Nephron progenitor cell (in vitro differentiated cells): ENCODE measurements at regions not wholly inside any gene's neighbourhood (a gene's known extent, or its start where the extent isn't known, plus 50 kb on each side); places are given as distances from the start of the nearest gene placed in this dataset.

ENCODE experiments used
- DNase-seq: peaks from one replicate; pipeline ENCODE4 v3.0.0; 2021
- H3K27ac Mint-ChIP-seq: 2 replicates; pipeline ENCODE4 v1.8.0; 2021; ENCODE audit warnings: mild to moderate bottlenecking, moderate library complexity, mixed read lengths
- H3K27me3 Mint-ChIP-seq: 2 replicates; pipeline ENCODE4 v1.8.0; 2021; ENCODE audit warnings: mild to moderate bottlenecking, low read depth, mixed read lengths; ENCODE audit not compliant: poor library complexity
- H3K36me3 Mint-ChIP-seq: 2 replicates; pipeline ENCODE4 v1.8.0; 2021; ENCODE audit warnings: low read depth, mixed read lengths
- H3K4me1 Mint-ChIP-seq: 2 replicates; pipeline ENCODE4 v1.8.0; 2021; ENCODE audit warnings: mixed read lengths
- H3K4me3 Mint-ChIP-seq: 2 replicates; pipeline ENCODE4 v1.8.0; 2021; ENCODE audit warnings: mild to moderate bottlenecking, moderate library complexity, mixed read lengths
- H3K9me3 Mint-ChIP-seq: 2 replicates; pipeline ENCODE4 v1.8.0; 2021; ENCODE audit warnings: mild to moderate bottlenecking, moderate library complexity, mixed read lengths
- TF ChIP-seq, protein P1 (sequence below): fragments of 200-600 bp; sonication (generic); IDR thresholded peaks from 2 replicates; pipeline ENCODE4 v1.5.0; 2021; ENCODE audit warnings: antibody characterized with exemption

DNA sequence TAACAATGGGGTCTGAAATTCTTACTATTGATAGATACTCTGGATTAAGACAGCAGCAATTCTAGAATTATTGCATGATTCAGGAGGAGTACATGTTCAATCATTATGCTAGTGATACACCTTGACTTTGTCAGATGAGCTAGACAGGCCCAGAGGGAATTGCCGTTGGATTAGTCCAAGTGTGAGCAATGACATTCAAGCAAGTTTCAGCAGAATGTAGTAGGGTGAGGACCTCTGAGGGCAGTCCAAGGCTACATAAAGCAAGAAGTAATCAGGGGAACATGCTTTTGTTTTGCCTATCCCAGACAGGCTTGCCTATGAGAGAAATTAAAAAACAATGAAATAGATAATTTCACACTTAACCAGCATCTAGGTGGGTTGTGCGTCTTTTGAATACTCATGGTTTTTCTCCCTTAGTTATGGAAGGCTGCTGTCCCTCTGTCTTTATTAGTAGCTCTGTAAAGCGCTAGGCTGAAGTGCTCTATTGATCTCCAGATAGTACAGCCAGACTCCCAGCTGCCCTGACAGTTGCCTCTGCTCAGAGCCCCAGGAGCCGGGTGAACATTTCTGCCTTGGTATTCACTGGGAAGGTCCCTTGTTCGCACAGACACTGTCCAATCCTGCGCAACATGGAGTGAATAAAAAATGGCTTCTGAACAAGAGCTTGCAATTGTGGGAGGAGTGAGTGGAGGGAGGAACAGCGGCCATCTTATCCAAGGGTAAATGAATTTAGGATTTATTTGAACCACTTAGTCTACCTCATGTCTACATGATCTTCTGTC is 316.6 kb upstream of the ONECUT1 start:
- no peak overlapping the region for H3K4me3 Mint-ChIP-seq
- TF ChIP-seq, protein P1, sequence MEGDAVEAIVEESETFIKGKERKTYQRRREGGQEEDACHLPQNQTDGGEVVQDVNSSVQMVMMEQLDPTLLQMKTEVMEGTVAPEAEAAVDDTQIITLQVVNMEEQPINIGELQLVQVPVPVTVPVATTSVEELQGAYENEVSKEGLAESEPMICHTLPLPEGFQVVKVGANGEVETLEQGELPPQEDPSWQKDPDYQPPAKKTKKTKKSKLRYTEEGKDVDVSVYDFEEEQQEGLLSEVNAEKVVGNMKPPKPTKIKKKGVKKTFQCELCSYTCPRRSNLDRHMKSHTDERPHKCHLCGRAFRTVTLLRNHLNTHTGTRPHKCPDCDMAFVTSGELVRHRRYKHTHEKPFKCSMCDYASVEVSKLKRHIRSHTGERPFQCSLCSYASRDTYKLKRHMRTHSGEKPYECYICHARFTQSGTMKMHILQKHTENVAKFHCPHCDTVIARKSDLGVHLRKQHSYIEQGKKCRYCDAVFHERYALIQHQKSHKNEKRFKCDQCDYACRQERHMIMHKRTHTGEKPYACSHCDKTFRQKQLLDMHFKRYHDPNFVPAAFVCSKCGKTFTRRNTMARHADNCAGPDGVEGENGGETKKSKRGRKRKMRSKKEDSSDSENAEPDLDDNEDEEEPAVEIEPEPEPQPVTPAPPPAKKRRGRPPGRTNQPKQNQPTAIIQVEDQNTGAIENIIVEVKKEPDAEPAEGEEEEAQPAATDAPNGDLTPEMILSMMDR = no peak
- no peaks in the 10 kb centered on the region for H3K9me3 Mint-ChIP-seq
- H3K27me3 Mint-ChIP-seq = no peaks in the 10 kb centered on the region
- no peaks in the 10 kb centered on the region for H3K4me1 Mint-ChIP-seq
- no peak overlapping the region for H3K27ac Mint-ChIP-seq
- no peaks in the 10 kb centered on the region for H3K36me3 Mint-ChIP-seq
- no peak for DNase-seq

DNA sequence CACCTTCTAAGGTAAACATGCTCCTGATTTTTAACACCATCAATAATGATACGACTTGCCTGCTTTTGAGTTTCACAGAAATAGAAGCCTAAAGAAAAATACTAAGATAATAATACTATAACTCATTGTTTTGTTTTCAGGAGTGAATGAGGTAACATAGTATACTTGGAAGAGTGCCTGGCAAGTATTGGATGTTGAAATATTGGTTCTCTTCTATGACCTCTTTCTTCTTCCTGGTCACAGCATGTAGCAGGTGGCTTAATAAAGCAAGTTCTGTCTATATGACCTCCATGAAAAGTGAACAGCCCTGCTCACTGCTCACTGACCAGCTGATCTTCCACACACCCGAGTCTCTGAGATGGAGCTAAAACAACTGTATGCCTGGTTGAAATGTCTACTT is 312.3 kb upstream of the ONECUT1 start:
- TF ChIP-seq, protein P1 = no peak
- H3K27ac Mint-ChIP-seq = no peak overlapping the region
- H3K27me3 Mint-ChIP-seq = peaks cover 7% of the 10 kb centered on the region
- H3K36me3 Mint-ChIP-seq = no peaks in the 10 kb centered on the region
- peaks cover 6% of the 10 kb centered on the region for H3K9me3 Mint-ChIP-seq
- DNase-seq = no peak
- H3K4me1 Mint-ChIP-seq = no peaks in the 10 kb centered on the region
- H3K4me3 Mint-ChIP-seq = no peak overlapping the region

DNA sequence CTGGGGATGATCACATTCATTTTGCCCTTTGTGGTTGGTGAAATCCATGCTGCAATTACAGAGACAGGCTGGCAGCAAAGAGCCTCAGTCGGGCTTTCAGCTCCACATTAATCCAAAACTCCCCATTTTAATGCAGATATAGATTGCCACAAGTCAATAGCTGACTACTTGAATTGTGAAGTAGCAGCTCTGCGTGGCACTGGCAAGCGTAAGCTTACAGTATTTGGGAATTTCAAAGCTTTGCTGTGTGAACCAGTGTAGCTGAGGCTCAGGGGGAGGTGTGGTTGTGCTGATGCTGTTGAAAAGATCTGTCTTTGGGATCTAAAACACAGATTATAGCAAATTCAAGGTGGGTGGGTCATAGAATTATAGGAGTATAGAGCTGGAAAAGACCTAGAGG is 290.3 kb upstream of the ONECUT1 start:
- H3K4me3 Mint-ChIP-seq = no peak overlapping the region
- peaks cover 5% of the 10 kb centered on the region for H3K27me3 Mint-ChIP-seq
- no peak overlapping the region for H3K27ac Mint-ChIP-seq
- H3K36me3 Mint-ChIP-seq = no peaks in the 10 kb centered on the region
- TF ChIP-seq, protein P1 = no peak
- no peak for DNase-seq
- H3K4me1 Mint-ChIP-seq = no peaks in the 10 kb centered on the region
- no peaks in the 10 kb centered on the region for H3K9me3 Mint-ChIP-seq

DNA sequence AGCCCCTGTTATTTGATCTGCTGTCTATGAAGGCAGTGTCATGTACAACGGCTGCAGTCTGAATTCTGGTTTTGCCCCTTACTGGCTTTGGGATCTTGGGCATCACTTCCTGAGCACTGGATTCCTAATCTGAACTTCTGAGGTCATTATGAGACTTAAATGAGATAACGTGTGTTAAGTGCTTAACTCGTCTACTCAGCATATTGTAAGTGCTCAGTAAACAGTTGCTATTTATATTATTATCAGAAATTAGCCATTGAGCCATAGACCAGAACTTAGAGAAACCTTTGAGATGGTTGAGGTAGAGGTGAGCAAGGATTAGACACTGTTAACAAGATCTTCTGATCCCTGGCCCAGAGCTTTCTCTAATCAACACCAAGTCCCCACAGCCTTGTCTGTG is 284.1 kb upstream of the ONECUT1 start:
- H3K9me3 Mint-ChIP-seq = no peaks in the 10 kb centered on the region
- DNase-seq = no peak
- H3K4me1 Mint-ChIP-seq = no peaks in the 10 kb centered on the region
- H3K36me3 Mint-ChIP-seq = no peaks in the 10 kb centered on the region
- H3K27me3 Mint-ChIP-seq = peaks cover 16% of the 10 kb centered on the region
- TF ChIP-seq, protein P1 = no peak
- no peak overlapping the region for H3K27ac Mint-ChIP-seq
- H3K4me3 Mint-ChIP-seq = no peak overlapping the region

DNA sequence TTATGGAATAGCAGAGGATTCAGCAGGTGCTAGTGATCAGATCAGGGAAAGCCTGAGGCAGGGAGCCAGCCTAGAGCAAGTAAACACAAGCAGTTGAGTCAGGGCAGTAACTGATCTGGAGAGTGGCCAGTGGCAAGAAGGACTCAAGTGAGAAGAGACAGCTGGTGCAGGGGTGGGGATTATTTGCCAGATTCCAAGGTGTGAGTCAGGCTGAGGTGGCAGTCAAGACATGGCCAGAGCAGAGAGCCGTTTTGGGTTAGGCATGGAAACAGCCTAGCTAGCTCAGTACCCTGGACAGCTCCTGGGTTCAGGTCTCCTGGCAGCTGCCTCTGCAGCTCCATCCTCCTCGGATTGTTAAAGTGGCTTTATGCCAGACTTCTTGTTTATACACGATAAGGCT is 281.9 kb upstream of the ONECUT1 start:
- TF ChIP-seq, protein P1 = no peak
- H3K27me3 Mint-ChIP-seq = peaks cover 18% of the 10 kb centered on the region

DNA sequence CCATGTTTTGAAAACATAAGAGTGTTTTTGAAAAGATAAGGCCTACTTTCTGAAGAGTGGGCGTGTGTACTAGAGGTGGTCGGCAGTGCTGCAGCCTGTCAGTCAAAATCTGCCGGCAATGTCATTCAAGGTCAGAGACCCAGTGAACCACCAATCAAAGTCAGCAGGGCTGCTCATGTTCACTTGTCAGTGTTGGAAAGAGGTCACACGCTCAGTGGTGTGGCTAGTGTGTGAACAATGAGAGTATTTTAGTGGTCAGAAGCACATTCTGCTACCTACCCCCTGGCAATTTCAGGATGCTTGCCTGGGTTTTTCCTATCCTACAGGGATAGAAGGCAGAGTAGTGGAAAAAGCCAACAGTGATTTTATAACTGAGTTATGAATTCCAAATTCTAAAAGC is 278.5 kb upstream of the ONECUT1 start:
- H3K27me3 Mint-ChIP-seq = peaks cover 25% of the 10 kb centered on the region
- no peak overlapping the region for H3K27ac Mint-ChIP-seq
- H3K36me3 Mint-ChIP-seq = no peaks in the 10 kb centered on the region
- H3K4me1 Mint-ChIP-seq = no peaks in the 10 kb centered on the region
- no peaks in the 10 kb centered on the region for H3K9me3 Mint-ChIP-seq
- DNase-seq = no peak
- no peak overlapping the region for H3K4me3 Mint-ChIP-seq
- TF ChIP-seq, protein P1 = no peak

More for the DNA sequence above, 281.9 kb upstream of the ONECUT1 start:
- Mint-ChIP-seq H3K36me3 (no peaks in the 10 kb centered on the region), H3K27ac (no peak overlapping the region), H3K9me3 (no peaks in the 10 kb centered on the region), H3K4me3 (no peak overlapping the region), H3K4me1 (no peaks in the 10 kb centered on the region)
- DNase-seq = peak; percentile 91
